ENCODE measurements at regions not wholly inside any gene's neighbourhood (a gene's known extent, or its start where the extent isn't known, plus 50 kb on each side); places are given as distances from the start of the nearest gene placed in this dataset.
"Not testable (repeated sequence)": the region's sequence is repeated elsewhere in the genome, so short reads cannot be mapped to it uniquely, and the experiment has no call there.

- Mint-ChIP-seq H3K4me1 (ENCODE audit: low read depth, unreplicated experiment) (no peaks in the 10 kb centered on the region), H3K36me3 (ENCODE audit: insufficient read depth, unreplicated experiment) (no peaks in the 10 kb centered on the region), H3K9me3 (ENCODE audit: low read depth, unreplicated experiment) (no peaks in the 10 kb centered on the region), H3K27me3 (ENCODE audit: unreplicated experiment) (peaks cover 22% of the 10 kb centered on the region), H3K4me3 (ENCODE audit: low read depth, unreplicated experiment) (no peak overlapping the region), H3K27ac (ENCODE audit: unreplicated experiment) (no peak overlapping the region)
- intact Hi-C loops (cut with micrococcal nuclease; ENCODE audit: unreplicated experiment) = no loop called here
- CTCF ChIA-PET = no interaction called here
- no TSS peak for BruUV-seq (replicated peaks)
- TF ChIP-seq, protein P1, sequence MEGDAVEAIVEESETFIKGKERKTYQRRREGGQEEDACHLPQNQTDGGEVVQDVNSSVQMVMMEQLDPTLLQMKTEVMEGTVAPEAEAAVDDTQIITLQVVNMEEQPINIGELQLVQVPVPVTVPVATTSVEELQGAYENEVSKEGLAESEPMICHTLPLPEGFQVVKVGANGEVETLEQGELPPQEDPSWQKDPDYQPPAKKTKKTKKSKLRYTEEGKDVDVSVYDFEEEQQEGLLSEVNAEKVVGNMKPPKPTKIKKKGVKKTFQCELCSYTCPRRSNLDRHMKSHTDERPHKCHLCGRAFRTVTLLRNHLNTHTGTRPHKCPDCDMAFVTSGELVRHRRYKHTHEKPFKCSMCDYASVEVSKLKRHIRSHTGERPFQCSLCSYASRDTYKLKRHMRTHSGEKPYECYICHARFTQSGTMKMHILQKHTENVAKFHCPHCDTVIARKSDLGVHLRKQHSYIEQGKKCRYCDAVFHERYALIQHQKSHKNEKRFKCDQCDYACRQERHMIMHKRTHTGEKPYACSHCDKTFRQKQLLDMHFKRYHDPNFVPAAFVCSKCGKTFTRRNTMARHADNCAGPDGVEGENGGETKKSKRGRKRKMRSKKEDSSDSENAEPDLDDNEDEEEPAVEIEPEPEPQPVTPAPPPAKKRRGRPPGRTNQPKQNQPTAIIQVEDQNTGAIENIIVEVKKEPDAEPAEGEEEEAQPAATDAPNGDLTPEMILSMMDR (IDR thresholded peaks at IDR 0.05; ENCODE audit: unreplicated experiment) = no peak
- no peak for DNase-seq
Measured at GRCh38 chr16:54739381-54739780, 191.3 kb upstream of the IRX5 start.

DNA sequence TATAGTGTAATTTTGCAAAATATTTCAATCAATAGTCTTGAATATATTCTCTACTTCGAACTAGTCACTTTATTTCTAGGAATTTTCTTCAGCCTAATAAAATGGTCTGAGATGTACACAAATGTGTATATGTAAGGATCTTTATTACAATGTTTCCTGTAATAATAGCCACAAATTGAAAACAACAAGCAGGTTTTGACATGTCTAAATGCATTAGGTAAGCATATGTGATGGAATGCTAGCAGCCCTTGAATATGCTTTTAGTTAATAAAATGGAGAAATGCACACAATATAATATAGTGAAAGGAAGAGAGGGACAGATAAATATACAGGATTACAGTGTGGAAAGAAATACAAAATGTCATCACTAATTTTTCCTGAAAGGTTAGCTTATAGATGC lies 196.5 kb upstream of the IRX5 start:
- H3K27ac Mint-ChIP-seq (ENCODE audit: unreplicated experiment) = no peak overlapping the region
- BruUV-seq (replicated peaks) = no TSS peak
- no peak overlapping the region for H3K4me3 Mint-ChIP-seq (ENCODE audit: low read depth, unreplicated experiment)
- no peaks in the 10 kb centered on the region for H3K36me3 Mint-ChIP-seq (ENCODE audit: insufficient read depth, unreplicated experiment)
- TF ChIP-seq, protein P1 (IDR thresholded peaks at IDR 0.05; ENCODE audit: unreplicated experiment) = no peak
- H3K9me3 Mint-ChIP-seq (ENCODE audit: low read depth, unreplicated experiment) = no peaks in the 10 kb centered on the region
- H3K4me1 Mint-ChIP-seq (ENCODE audit: low read depth, unreplicated experiment) = no peaks in the 10 kb centered on the region
- no peak for DNase-seq
- H3K27me3 Mint-ChIP-seq (ENCODE audit: unreplicated experiment) = peaks cover 22% of the 10 kb centered on the region
- intact Hi-C loops (cut with micrococcal nuclease; ENCODE audit: unreplicated experiment) = no loop called here
- CTCF ChIA-PET = no interaction called here

- H3K36me3 Mint-ChIP-seq (ENCODE audit: insufficient read depth, unreplicated experiment); H3K27ac Mint-ChIP-seq (ENCODE audit: unreplicated experiment); H3K27me3 Mint-ChIP-seq (ENCODE audit: unreplicated experiment); H3K9me3 Mint-ChIP-seq (ENCODE audit: low read depth, unreplicated experiment); H3K4me3 Mint-ChIP-seq (ENCODE audit: low read depth, unreplicated experiment); DNase-seq; intact Hi-C loops (cut with micrococcal nuclease; ENCODE audit: unreplicated experiment); CTCF ChIA-PET; H3K4me1 Mint-ChIP-seq (ENCODE audit: low read depth, unreplicated experiment); BruUV-seq (replicated peaks): not testable (repeated sequence)
Measured at GRCh38 chr16:54727696-54728095, 203.0 kb upstream of the IRX5 start.

DNA sequence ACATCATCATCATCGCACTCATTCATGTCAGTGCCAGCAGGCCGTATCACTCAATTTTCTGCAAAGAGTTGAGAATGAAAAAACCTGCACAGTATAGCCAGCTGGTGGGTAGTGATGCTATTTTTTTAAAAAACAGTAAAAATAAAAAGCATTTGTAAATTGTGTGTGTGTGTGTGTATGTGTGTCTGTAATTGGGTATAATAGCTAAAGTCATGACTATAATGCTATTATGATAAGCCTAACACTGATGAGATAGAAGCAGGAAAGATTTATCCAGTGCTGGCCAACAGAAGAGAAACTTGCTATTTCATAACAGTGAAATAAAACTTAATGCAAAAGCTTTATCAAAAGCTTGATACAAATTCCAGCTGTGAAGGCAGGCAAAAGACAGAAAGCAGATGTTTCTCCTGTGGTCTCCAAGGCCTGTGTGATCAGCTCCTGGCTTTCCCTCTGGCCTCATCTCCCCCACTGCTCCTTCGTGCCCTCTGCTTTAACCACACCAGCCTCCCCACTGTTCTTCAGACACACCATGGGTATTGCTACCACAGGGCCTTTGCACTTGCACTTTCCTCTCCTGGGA lies 206.2 kb upstream of the IRX5 start:
- no peak for DNase-seq
- intact Hi-C loops (cut with micrococcal nuclease; ENCODE audit: unreplicated experiment) = no loop called here
- H3K4me3 Mint-ChIP-seq (ENCODE audit: low read depth, unreplicated experiment) = no peak overlapping the region
- no peaks in the 10 kb centered on the region for H3K27me3 Mint-ChIP-seq (ENCODE audit: unreplicated experiment)
- H3K36me3 Mint-ChIP-seq (ENCODE audit: insufficient read depth, unreplicated experiment) = no peaks in the 10 kb centered on the region
- no peak overlapping the region for H3K27ac Mint-ChIP-seq (ENCODE audit: unreplicated experiment)
- CTCF ChIA-PET = no interaction called here
- BruUV-seq (replicated peaks) = no TSS peak
- no peaks in the 10 kb centered on the region for H3K4me1 Mint-ChIP-seq (ENCODE audit: low read depth, unreplicated experiment)
- TF ChIP-seq, protein P1 (IDR thresholded peaks at IDR 0.05; ENCODE audit: unreplicated experiment) = no peak
- H3K9me3 Mint-ChIP-seq (ENCODE audit: low read depth, unreplicated experiment) = peaks cover 5% of the 10 kb centered on the region

DNA sequence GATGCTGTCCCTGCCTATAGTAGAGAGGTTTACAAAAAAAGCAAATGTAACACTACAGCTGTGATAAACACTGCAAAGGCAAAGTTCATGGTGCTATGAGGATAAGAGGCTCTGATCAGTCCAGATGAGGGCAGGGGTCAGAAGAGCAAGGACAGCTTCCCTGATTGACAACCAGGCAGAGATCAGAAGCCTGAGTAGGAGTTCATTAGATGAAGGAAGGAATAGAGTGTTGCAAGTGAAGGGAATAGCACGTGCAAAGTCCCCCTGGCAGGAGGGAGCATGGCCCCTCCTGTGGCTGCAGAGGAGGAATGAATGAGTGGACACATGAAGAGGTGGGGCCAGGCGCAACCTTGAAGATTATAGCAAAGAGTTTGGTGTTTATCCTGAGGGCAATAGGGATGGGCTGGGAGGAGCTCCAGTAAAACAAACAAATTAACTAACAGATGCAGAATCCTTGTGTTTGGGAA lies 208.4 kb upstream of the IRX5 start:
- CTCF ChIA-PET = no interaction called here
- no peaks in the 10 kb centered on the region for H3K27me3 Mint-ChIP-seq (ENCODE audit: unreplicated experiment)
- H3K4me1 Mint-ChIP-seq (ENCODE audit: low read depth, unreplicated experiment) = no peaks in the 10 kb centered on the region
- intact Hi-C loops (cut with micrococcal nuclease; ENCODE audit: unreplicated experiment) = no loop called here
- H3K4me3 Mint-ChIP-seq (ENCODE audit: low read depth, unreplicated experiment) = no peak overlapping the region
- no TSS peak for BruUV-seq (replicated peaks)
- H3K27ac Mint-ChIP-seq (ENCODE audit: unreplicated experiment) = no peak overlapping the region
- TF ChIP-seq, protein P1 (IDR thresholded peaks at IDR 0.05; ENCODE audit: unreplicated experiment) = no peak
- H3K36me3 Mint-ChIP-seq (ENCODE audit: insufficient read depth, unreplicated experiment) = no peaks in the 10 kb centered on the region
- no peak for DNase-seq
- H3K9me3 Mint-ChIP-seq (ENCODE audit: low read depth, unreplicated experiment) = peaks cover 7% of the 10 kb centered on the region
